NCI-H1417 (cell line): ENCODE measurements at regions not wholly inside any gene's neighbourhood (a gene's known extent, or its start where the extent isn't known, plus 50 kb on each side); places are given as distances from the start of the nearest gene placed in this dataset.
"Not testable (repeated sequence)": the region's sequence is repeated elsewhere in the genome, so short reads cannot be mapped to it uniquely, and the experiment has no call there.

ENCODE experiments used
- DNase-seq, 3 experiments: peaks; one replicate each; lab custom pipeline; 2025; lab: John Stamatoyannopoulos, UW

GRCh38 chr21:38112219-38112789 lies 144.5 kb upstream of the KCNJ15 start:
- no peak for DNase-seq

- DNase-seq = no peak
Measured at GRCh38 chr21:38114717-38115333, 142.0 kb upstream of the KCNJ15 start.

GRCh38 chr21:38115870-38116269 lies 140.9 kb upstream of the KCNJ15 start:
- DNase-seq = no peak

GRCh38 chr21:38119793-38120192 lies 137.0 kb upstream of the KCNJ15 start:
- no peak for DNase-seq

GRCh38 chr21:38120679-38120983 lies 136.2 kb upstream of the KCNJ15 start:
- DNase-seq = not testable (repeated sequence)

GRCh38 chr21:38120984-38121855 lies 135.6 kb upstream of the KCNJ15 start:
- DNase-seq = no peak

GRCh38 chr21:38121888-38122720 lies 134.7 kb upstream of the KCNJ15 start:
- no peak for DNase-seq

GRCh38 chr21:38123626-38124025 lies 133.2 kb upstream of the KCNJ15 start:
- DNase-seq = peak in 2 of 3 experiments; percentile 38 to 75

GRCh38 chr21:38126666-38127303 lies 130.0 kb upstream of the KCNJ15 start:
- DNase-seq = peak; percentile 48 to 85 (median 67)

- DNase-seq = peak in 2 of 3 experiments; percentile 52 to 87
Measured at GRCh38 chr21:38129711-38130110, 127.1 kb upstream of the KCNJ15 start.

GRCh38 chr21:38133240-38133639 lies 123.6 kb upstream of the KCNJ15 start:
- DNase-seq = peak in 2 of 3 experiments; percentile 23 to 63

- no peak for DNase-seq
Measured at GRCh38 chr21:38134084-38134873, 122.5 kb upstream of the KCNJ15 start.

GRCh38 chr21:38136201-38136600 lies 120.6 kb upstream of the KCNJ15 start:
- no peak for DNase-seq

GRCh38 chr21:38139380-38140168 lies 117.2 kb upstream of the KCNJ15 start:
- peak in 2 of 3 experiments; percentile 52 to 82 for DNase-seq

GRCh38 chr21:38140207-38140903 lies 116.4 kb upstream of the KCNJ15 start:
- peak in 2 of 3 experiments; percentile 52 to 77 for DNase-seq

GRCh38 chr21:38142224-38142623 lies 114.6 kb upstream of the KCNJ15 start:
- DNase-seq = no peak

GRCh38 chr21:38144193-38144592 lies 112.6 kb upstream of the KCNJ15 start:
- DNase-seq = no peak

- DNase-seq = no peak
Measured at GRCh38 chr21:38145104-38145503, 111.7 kb upstream of the KCNJ15 start.

- no peak for DNase-seq
Measured at GRCh38 chr21:38147391-38147790, 109.4 kb upstream of the KCNJ15 start.
